ENCODE measurements at regions not wholly inside any gene's neighbourhood (a gene's known extent, or its start where the extent isn't known, plus 50 kb on each side); places are given as distances from the start of the nearest gene placed in this dataset.

- FAIRE-seq (no peak), DNase-seq (ENCODE audit: low read depth) (no peak)
- Histone ChIP-seq H3K27me3 (ENCODE audit: control insufficient read depth, insufficient read depth, low read length) (peaks cover 2% of the 10 kb centered on the region), H3K36me3 (ENCODE audit: control insufficient read depth, insufficient read depth, low read length) (no peaks in the 10 kb centered on the region), H3K4me3 (ENCODE audit: low read depth, low read length) (no peak overlapping the region)
- TF ChIP-seq CTCF (IDR thresholded peaks at IDR 0.05; ENCODE audit: insufficient read depth, low read length, severe bottlenecking) = no peak
These were observed 78.0 kb downstream of the DIO3 start for GRCh38 chr14:101639241-101639833.

- H3K27me3 ChIP-seq (ENCODE audit: control insufficient read depth, insufficient read depth, low read length) = peaks cover 2% of the 10 kb centered on the region
- FAIRE-seq (no peak), DNase-seq (ENCODE audit: low read depth) (no peak)
- no peak overlapping the region for H3K4me3 ChIP-seq (ENCODE audit: low read depth, low read length)
- TF ChIP-seq CTCF (IDR thresholded peaks at IDR 0.05; ENCODE audit: insufficient read depth, low read length, severe bottlenecking) = no peak
- H3K36me3 ChIP-seq (ENCODE audit: control insufficient read depth, insufficient read depth, low read length) = no peaks in the 10 kb centered on the region
These were observed 82.4 kb downstream of the DIO3 start for GRCh38 chr14:101643651-101644050.

- no peak for TF ChIP-seq CTCF (IDR thresholded peaks at IDR 0.05; ENCODE audit: insufficient read depth, low read length, severe bottlenecking)
- Histone ChIP-seq H3K27me3 (ENCODE audit: control insufficient read depth, insufficient read depth, low read length) (peaks cover 4% of the 10 kb centered on the region), H3K36me3 (ENCODE audit: control insufficient read depth, insufficient read depth, low read length) (no peaks in the 10 kb centered on the region), H3K4me3 (ENCODE audit: low read depth, low read length) (no peak overlapping the region)
- DNase-seq (ENCODE audit: low read depth) (no peak), FAIRE-seq (no peak)
These were observed 92.8 kb downstream of the DIO3 start for GRCh38 chr14:101654051-101654450.

- DNase-seq (ENCODE audit: low read depth) = peak; percentile 29
- TF ChIP-seq CTCF (IDR thresholded peaks at IDR 0.05; ENCODE audit: insufficient read depth, low read length, severe bottlenecking) = no peak
- FAIRE-seq = no peak
- no peaks in the 10 kb centered on the region for H3K36me3 ChIP-seq (ENCODE audit: control insufficient read depth, insufficient read depth, low read length)
- no peak overlapping the region for H3K4me3 ChIP-seq (ENCODE audit: low read depth, low read length)
- peaks cover 4% of the 10 kb centered on the region for H3K27me3 ChIP-seq (ENCODE audit: control insufficient read depth, insufficient read depth, low read length)
These were observed 96.1 kb downstream of the DIO3 start for GRCh38 chr14:101657372-101657771.

- no peaks in the 10 kb centered on the region for H3K27me3 ChIP-seq (ENCODE audit: control insufficient read depth, insufficient read depth, low read length)
- FAIRE-seq = no peak
- H3K4me3 ChIP-seq (ENCODE audit: low read depth, low read length) = no peak overlapping the region
- no peaks in the 10 kb centered on the region for H3K36me3 ChIP-seq (ENCODE audit: control insufficient read depth, insufficient read depth, low read length)
- DNase-seq (ENCODE audit: low read depth) = peak; percentile 71
- peak; percentile 77 for TF ChIP-seq CTCF (IDR thresholded peaks at IDR 0.05; ENCODE audit: insufficient read depth, low read length, severe bottlenecking)
These were observed 95.9 kb upstream of the PPP2R5C start for GRCh38 chr14:101665478-101666078.

- FAIRE-seq = no peak
- H3K27me3 ChIP-seq (ENCODE audit: control insufficient read depth, insufficient read depth, low read length) = no peaks in the 10 kb centered on the region
These were observed 95.2 kb upstream of the PPP2R5C start for GRCh38 chr14:101666264-101666663.

More at GRCh38 chr14:101666264-101666663, 95.2 kb upstream of the PPP2R5C start:
- Histone ChIP-seq H3K4me3 (ENCODE audit: low read depth, low read length) (no peak overlapping the region), H3K36me3 (ENCODE audit: control insufficient read depth, insufficient read depth, low read length) (no peaks in the 10 kb centered on the region)
- DNase-seq (ENCODE audit: low read depth) = no peak
- no peak for TF ChIP-seq CTCF (IDR thresholded peaks at IDR 0.05; ENCODE audit: insufficient read depth, low read length, severe bottlenecking)
